ENCODE measurements at regions not wholly inside any gene's neighbourhood (a gene's known extent, or its start where the extent isn't known, plus 50 kb on each side); places are given as distances from the start of the nearest gene placed in this dataset.

DNA sequence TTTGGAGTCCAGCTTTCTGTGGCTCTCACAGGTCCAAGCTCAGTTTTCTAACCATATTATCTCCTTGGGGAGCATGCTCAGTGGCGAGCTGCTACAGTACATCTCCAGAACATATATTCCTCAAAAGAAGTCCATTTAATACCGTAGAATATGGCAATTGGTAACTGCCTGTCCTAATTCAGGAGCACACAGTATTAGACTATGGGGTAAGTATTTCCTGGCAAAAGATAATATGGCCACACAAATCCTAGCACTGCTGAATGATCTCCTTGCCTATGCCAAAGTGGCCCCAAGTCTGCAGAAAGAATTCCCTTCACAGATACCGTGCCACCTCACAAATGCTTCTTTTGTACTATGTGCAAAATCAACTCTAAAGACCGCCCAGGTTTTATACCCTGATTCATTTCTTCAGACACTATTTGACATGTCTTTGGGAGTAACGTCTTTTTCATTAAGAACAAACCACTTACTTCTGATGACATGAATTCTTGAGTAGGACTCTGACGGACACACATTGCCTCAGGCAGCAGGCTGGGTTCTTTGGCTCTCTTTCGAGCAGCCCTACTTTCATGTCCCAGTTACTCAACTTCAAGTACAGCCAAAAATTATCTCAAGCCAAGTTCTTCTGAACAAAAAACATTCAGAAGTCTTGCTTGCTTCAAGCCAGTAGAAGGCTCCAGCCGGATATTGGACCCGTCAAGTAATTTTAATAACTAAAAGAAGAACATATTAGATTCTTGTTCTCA, 368.3 kb upstream of the DCBLD2 start:
- DNase-seq (no peak), ATAC-seq (ENCODE audit: insufficient read depth, low FRiP score) (no peak)
- Histone ChIP-seq H3K27ac (ENCODE audit: low read depth in 1 of 2, low read length in 1 of 2) (no peak overlapping the region), H3K4me1 (ENCODE audit: control insufficient read depth in 5 of 5, insufficient read depth in 5 of 5, low read length in 5 of 5) (no peaks in the 10 kb centered on the region), H3K9ac (ENCODE audit: insufficient read depth in 1 of 2, low read length in 2 of 2) (no peak overlapping the region), H3K9me3 (ENCODE audit: control insufficient read depth in 4 of 4, insufficient read depth in 3 of 4, low read length in 3 of 4) (no peaks in the 10 kb centered on the region), H3K27me3 (ENCODE audit: control insufficient read depth in 3 of 3, insufficient read depth in 3 of 3, low read length in 2 of 3) (no peaks in the 10 kb centered on the region), H3K36me3 (ENCODE audit: control insufficient read depth in 4 of 4, insufficient read depth in 4 of 4, low read length in 4 of 4) (no peaks in the 10 kb centered on the region), H3K4me3 (no peak overlapping the region)
- WGBS, 2 donors: 69 to 85% methylated on average over 9 of the region's 9 CpGs
- TF ChIP-seq, protein P1, sequence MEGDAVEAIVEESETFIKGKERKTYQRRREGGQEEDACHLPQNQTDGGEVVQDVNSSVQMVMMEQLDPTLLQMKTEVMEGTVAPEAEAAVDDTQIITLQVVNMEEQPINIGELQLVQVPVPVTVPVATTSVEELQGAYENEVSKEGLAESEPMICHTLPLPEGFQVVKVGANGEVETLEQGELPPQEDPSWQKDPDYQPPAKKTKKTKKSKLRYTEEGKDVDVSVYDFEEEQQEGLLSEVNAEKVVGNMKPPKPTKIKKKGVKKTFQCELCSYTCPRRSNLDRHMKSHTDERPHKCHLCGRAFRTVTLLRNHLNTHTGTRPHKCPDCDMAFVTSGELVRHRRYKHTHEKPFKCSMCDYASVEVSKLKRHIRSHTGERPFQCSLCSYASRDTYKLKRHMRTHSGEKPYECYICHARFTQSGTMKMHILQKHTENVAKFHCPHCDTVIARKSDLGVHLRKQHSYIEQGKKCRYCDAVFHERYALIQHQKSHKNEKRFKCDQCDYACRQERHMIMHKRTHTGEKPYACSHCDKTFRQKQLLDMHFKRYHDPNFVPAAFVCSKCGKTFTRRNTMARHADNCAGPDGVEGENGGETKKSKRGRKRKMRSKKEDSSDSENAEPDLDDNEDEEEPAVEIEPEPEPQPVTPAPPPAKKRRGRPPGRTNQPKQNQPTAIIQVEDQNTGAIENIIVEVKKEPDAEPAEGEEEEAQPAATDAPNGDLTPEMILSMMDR (IDR thresholded peaks at IDR 0.05; ENCODE audit: control extremely low read depth, extremely low read depth): no peak

DNA sequence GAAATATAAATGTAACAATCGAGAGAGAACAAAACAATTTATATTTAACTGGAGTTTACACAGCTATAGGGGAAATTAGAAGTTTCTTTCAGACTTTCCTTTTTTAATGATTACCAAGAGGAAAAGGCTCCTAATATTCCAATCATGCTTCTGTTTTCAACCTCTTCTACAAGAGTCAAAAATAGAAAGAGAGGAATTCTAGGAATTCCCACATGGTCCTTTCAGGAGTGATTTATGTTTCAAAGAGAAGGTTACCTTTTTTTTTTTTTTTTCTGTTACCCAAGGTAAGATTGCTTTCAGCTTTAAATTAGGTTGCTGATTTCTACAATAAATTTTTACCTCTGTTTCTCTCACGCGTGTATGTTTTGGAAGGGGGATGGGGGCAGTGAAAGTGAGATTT, 355.3 kb upstream of the DCBLD2 start:
- TF ChIP-seq, protein P1 (IDR thresholded peaks at IDR 0.05; ENCODE audit: control extremely low read depth, extremely low read depth): no peak
- DNase-seq (no peak), ATAC-seq (ENCODE audit: insufficient read depth, low FRiP score) (no peak)
- H3K27me3 ChIP-seq (ENCODE audit: control insufficient read depth in 3 of 3, insufficient read depth in 3 of 3, low read length in 2 of 3): no peaks in the 10 kb centered on the region
- H3K4me1 ChIP-seq (ENCODE audit: control insufficient read depth in 5 of 5, insufficient read depth in 5 of 5, low read length in 5 of 5): peaks cover 0 to 10% (median 0%) of the 10 kb centered on the region in 5 donors
- no peaks in the 10 kb centered on the region for H3K36me3 ChIP-seq (ENCODE audit: control insufficient read depth in 4 of 4, insufficient read depth in 4 of 4, low read length in 4 of 4)
- H3K9me3 ChIP-seq (ENCODE audit: control insufficient read depth in 4 of 4, insufficient read depth in 3 of 4, low read length in 3 of 4): no peaks in the 10 kb centered on the region
- H3K9ac ChIP-seq (ENCODE audit: insufficient read depth in 1 of 2, low read length in 2 of 2): no peak overlapping the region
- WGBS, 2 donors: 83 to 85% methylated on average over 3 of the region's 3 CpGs
- no peak overlapping the region for H3K27ac ChIP-seq (ENCODE audit: low read depth in 1 of 2, low read length in 1 of 2)
- H3K4me3 ChIP-seq: no peak overlapping the region

DNA sequence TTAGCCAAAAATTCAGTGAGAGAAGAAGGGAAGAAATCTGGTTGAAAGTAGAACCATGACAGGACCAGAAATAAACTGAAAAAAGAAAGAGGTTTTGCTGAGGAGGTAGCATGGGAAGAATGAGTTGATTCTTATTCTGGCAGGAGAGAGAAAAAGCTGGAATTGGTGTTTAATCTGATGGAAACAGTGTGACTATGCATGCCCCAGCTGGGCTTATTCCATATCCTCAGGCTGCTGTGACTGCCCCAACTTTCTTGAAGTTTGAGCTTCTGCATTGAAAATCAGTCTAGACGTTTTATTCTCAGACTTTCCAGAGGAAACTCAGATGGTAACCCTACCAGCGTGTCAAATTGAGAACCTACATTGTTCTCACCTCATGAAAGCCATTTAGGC, 352.5 kb upstream of the DCBLD2 start:
- ATAC-seq (ENCODE audit: insufficient read depth, low FRiP score) (no peak), DNase-seq (peak; percentile 65 to 87 (median 79))
- H3K4me1 ChIP-seq (ENCODE audit: control insufficient read depth in 5 of 5, insufficient read depth in 5 of 5, low read length in 5 of 5): peaks cover 0 to 13% (median 0%) of the 10 kb centered on the region in 5 donors
- 49 to 61% methylated on average over 2 of the region's 2 CpGs for WGBS, 2 donors
- no peaks in the 10 kb centered on the region for H3K36me3 ChIP-seq (ENCODE audit: control insufficient read depth in 4 of 4, insufficient read depth in 4 of 4, low read length in 4 of 4)
- H3K4me3 ChIP-seq: no peak overlapping the region
- no peak overlapping the region for H3K9ac ChIP-seq (ENCODE audit: insufficient read depth in 1 of 2, low read length in 2 of 2)
- no peak overlapping the region for H3K27ac ChIP-seq (ENCODE audit: low read depth in 1 of 2, low read length in 1 of 2)
- no peaks in the 10 kb centered on the region for H3K9me3 ChIP-seq (ENCODE audit: control insufficient read depth in 4 of 4, insufficient read depth in 3 of 4, low read length in 3 of 4)
- TF ChIP-seq, protein P1 (IDR thresholded peaks at IDR 0.05; ENCODE audit: control extremely low read depth, extremely low read depth): no peak
- H3K27me3 ChIP-seq (ENCODE audit: control insufficient read depth in 3 of 3, insufficient read depth in 3 of 3, low read length in 2 of 3): no peaks in the 10 kb centered on the region

Measured in lung (tissue), 11 donors.